Upper lobe of left lung (tissue), 4 donors: ENCODE measurements at regions not wholly inside any gene's neighbourhood (a gene's known extent, or its start where the extent isn't known, plus 50 kb on each side); places are given as distances from the start of the nearest gene placed in this dataset.

Source experiments
- EP300 ChIP-seq, 4 donors: sonication (generic); formaldehyde crosslinking; IDR thresholded peaks; one replicate each; pipeline ENCODE4 v1.5.1; 2017; ENCODE audit warnings: antibody characterized with exemption in 4 of 4, control low read depth in 2 of 4
- TF ChIP-seq, protein P1 (sequence below), 6 experiments: fragments of 450-650 bp in 4 of 6; fragments of 200-600 bp in 2 of 6; sonication (generic) in 2 of 6; IDR thresholded peaks; one replicate each; pipeline ENCODE4 v1.5.1; 2016 to 2019; ENCODE audit warnings: antibody characterized with exemption in 6 of 6

DNA sequence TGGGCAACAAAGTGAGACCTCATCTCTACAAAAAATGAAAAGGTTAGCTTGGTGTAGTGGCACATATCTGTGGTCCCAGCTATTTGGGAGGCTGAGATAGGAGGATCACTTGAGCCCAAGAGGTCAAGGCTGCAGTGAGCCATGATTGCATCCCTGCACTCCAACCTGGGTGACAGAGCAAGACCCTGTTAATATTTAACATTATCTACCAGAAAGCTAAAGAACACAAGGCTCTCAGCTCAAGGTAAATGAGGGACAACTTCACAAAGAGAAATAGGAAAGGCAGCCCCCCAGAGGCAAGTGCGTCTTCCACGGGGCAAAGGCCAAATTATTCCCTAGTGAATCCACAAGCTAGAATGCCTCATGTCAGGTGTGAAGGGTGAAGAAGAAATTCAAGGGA lies 109.6 kb upstream of the PFKP start:
- TF ChIP-seq EP300 (IDR thresholded peaks at IDR 0.05) = no peak
- TF ChIP-seq, protein P1, sequence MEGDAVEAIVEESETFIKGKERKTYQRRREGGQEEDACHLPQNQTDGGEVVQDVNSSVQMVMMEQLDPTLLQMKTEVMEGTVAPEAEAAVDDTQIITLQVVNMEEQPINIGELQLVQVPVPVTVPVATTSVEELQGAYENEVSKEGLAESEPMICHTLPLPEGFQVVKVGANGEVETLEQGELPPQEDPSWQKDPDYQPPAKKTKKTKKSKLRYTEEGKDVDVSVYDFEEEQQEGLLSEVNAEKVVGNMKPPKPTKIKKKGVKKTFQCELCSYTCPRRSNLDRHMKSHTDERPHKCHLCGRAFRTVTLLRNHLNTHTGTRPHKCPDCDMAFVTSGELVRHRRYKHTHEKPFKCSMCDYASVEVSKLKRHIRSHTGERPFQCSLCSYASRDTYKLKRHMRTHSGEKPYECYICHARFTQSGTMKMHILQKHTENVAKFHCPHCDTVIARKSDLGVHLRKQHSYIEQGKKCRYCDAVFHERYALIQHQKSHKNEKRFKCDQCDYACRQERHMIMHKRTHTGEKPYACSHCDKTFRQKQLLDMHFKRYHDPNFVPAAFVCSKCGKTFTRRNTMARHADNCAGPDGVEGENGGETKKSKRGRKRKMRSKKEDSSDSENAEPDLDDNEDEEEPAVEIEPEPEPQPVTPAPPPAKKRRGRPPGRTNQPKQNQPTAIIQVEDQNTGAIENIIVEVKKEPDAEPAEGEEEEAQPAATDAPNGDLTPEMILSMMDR (IDR thresholded peaks at IDR 0.05) = no peak
